ENCODE measurements at regions not wholly inside any gene's neighbourhood (a gene's known extent, or its start where the extent isn't known, plus 50 kb on each side); places are given as distances from the start of the nearest gene placed in this dataset.

- intact Hi-C loops (cut with DNase I): no loop called here
- DNase-seq (ENCODE audit: low spot score) (no peak), ATAC-seq (no peak)
Observed at GRCh38 chr1:193486671-193487229, 300.3 kb upstream of the B3GALT2 start.

GRCh38 chr1:193480755-193481154, 294.3 kb upstream of the B3GALT2 start:
- DNase-seq (ENCODE audit: low spot score) (no peak), ATAC-seq (no peak)
- intact Hi-C loops (cut with DNase I): no loop called here

GRCh38 chr1:193479187-193479586, 292.8 kb upstream of the B3GALT2 start:
- no peak for DNase-seq (ENCODE audit: low spot score)
- intact Hi-C loops (cut with DNase I): no loop called here
- peak; percentile 44 for ATAC-seq

GRCh38 chr1:193476748-193477147, 290.3 kb upstream of the B3GALT2 start:
- DNase-seq (ENCODE audit: low spot score) (no peak), ATAC-seq (no peak)
- intact Hi-C loops (cut with DNase I): no loop called here

- DNase-seq (ENCODE audit: low spot score) (no peak), ATAC-seq (no peak)
- intact Hi-C loops (cut with DNase I): no loop called here
Observed at GRCh38 chr1:193473932-193474331, 287.5 kb upstream of the B3GALT2 start.

- ATAC-seq: no peak
- no peak for DNase-seq (ENCODE audit: low spot score)
- intact Hi-C loops (cut with DNase I): no loop called here
Observed at GRCh38 chr1:193472838-193473398, 286.5 kb upstream of the B3GALT2 start.

GRCh38 chr1:193472430-193472829, 286.0 kb upstream of the B3GALT2 start:
- DNase-seq (ENCODE audit: low spot score) (no peak), ATAC-seq (no peak)
- intact Hi-C loops (cut with DNase I): no loop called here

GRCh38 chr1:193471981-193472380, 285.6 kb upstream of the B3GALT2 start:
- DNase-seq (ENCODE audit: low spot score): no peak
- ATAC-seq: no peak
- intact Hi-C loops (cut with DNase I): no loop called here

GRCh38 chr1:193463326-193463932, 277.0 kb upstream of the B3GALT2 start:
- DNase-seq (ENCODE audit: low spot score) (no peak), ATAC-seq (no peak)
- intact Hi-C loops (cut with DNase I): no loop called here

GRCh38 chr1:193462629-193463320, 276.4 kb upstream of the B3GALT2 start:
- ATAC-seq (no peak), DNase-seq (ENCODE audit: low spot score) (no peak)
- intact Hi-C loops (cut with DNase I): no loop called here

GRCh38 chr1:193458628-193459027, 272.2 kb upstream of the B3GALT2 start:
- intact Hi-C loops (cut with DNase I): no loop called here
- no peak for DNase-seq (ENCODE audit: low spot score)
- no peak for ATAC-seq

GRCh38 chr1:193457676-193458075, 271.3 kb upstream of the B3GALT2 start:
- no peak for DNase-seq (ENCODE audit: low spot score)
- intact Hi-C loops (cut with DNase I): no loop called here
- ATAC-seq: no peak

- DNase-seq (ENCODE audit: low spot score): no peak
- intact Hi-C loops (cut with DNase I): no loop called here
- ATAC-seq: no peak
Observed at GRCh38 chr1:193456811-193457280, 270.4 kb upstream of the B3GALT2 start.

- DNase-seq (ENCODE audit: low spot score): no peak
- no peak for ATAC-seq
- intact Hi-C loops (cut with DNase I): no loop called here
Observed at GRCh38 chr1:193451606-193452005, 265.2 kb upstream of the B3GALT2 start.

- intact Hi-C loops (cut with DNase I): no loop called here
- DNase-seq (ENCODE audit: low spot score) (no peak), ATAC-seq (no peak)
Observed at GRCh38 chr1:193451001-193451400, 264.6 kb upstream of the B3GALT2 start.

GRCh38 chr1:193448682-193449461, 262.5 kb upstream of the B3GALT2 start:
- DNase-seq (ENCODE audit: low spot score) (no peak), ATAC-seq (no peak)
- intact Hi-C loops (cut with DNase I): no loop called here

- no peak for ATAC-seq
- intact Hi-C loops (cut with DNase I): no loop called here
- no peak for DNase-seq (ENCODE audit: low spot score)
Observed at GRCh38 chr1:193443886-193444285, 257.5 kb upstream of the B3GALT2 start.

- intact Hi-C loops (cut with DNase I): no loop called here
- ATAC-seq (no peak), DNase-seq (ENCODE audit: low spot score) (no peak)
Observed at GRCh38 chr1:193438771-193439170, 252.4 kb upstream of the B3GALT2 start.

- intact Hi-C loops (cut with DNase I): no loop called here
- no peak for ATAC-seq
- no peak for DNase-seq (ENCODE audit: low spot score)
Observed at GRCh38 chr1:193438312-193438711, 251.9 kb upstream of the B3GALT2 start.

GRCh38 chr1:193437785-193438184, 251.4 kb upstream of the B3GALT2 start:
- ATAC-seq (no peak), DNase-seq (ENCODE audit: low spot score) (no peak)
- intact Hi-C loops (cut with DNase I): no loop called here
